ENCODE measurements at regions not wholly inside any gene's neighbourhood (a gene's known extent, or its start where the extent isn't known, plus 50 kb on each side); places are given as distances from the start of the nearest gene placed in this dataset.

GRCh38 chr9:30382271-30382670 is 2002.2 kb upstream of the ACO1 start:
- Mint-ChIP-seq H3K27ac (no peak overlapping the region), H3K27me3 (ENCODE audit: low read depth) (no peaks in the 10 kb centered on the region), H3K36me3 (ENCODE audit: low read depth) (no peaks in the 10 kb centered on the region), H3K9me3 (no peaks in the 10 kb centered on the region), H3K4me3 (no peak overlapping the region), H3K4me1 (no peaks in the 10 kb centered on the region)
- TF ChIP-seq CTCF (IDR thresholded peaks at IDR 0.05; ENCODE audit: unreplicated experiment in 3 of 3): no peak

GRCh38 chr9:30410273-30410672 is 1974.2 kb upstream of the ACO1 start:
- H3K4me3 Mint-ChIP-seq: no peak overlapping the region
- no peaks in the 10 kb centered on the region for H3K27me3 Mint-ChIP-seq (ENCODE audit: low read depth)
- peaks cover 16% of the 10 kb centered on the region for H3K9me3 Mint-ChIP-seq
- H3K27ac Mint-ChIP-seq: no peak overlapping the region
- TF ChIP-seq CTCF (IDR thresholded peaks at IDR 0.05; ENCODE audit: unreplicated experiment in 3 of 3): no peak
- no peaks in the 10 kb centered on the region for H3K36me3 Mint-ChIP-seq (ENCODE audit: low read depth)
- H3K4me1 Mint-ChIP-seq: no peaks in the 10 kb centered on the region

DNA sequence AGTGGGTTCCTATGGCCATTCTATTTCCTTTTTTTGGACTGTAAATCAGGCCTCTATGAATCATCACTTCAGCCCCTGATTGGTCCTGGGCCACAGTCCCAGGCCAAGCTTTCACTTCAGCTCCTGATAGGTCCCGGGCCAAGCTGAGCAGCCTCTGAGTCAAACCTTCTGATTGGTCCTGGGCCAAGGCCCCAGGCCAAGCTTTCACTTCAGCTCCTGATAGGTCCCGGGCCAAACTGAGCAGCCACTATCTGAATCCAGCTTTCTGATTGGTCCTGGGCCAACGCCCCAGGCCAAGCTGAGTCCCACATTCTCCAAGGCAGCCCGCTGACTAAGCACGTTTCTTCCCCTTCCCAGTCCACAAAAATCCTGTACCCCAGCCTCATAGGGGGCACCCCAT is 1972.9 kb upstream of the ACO1 start:
- Mint-ChIP-seq H3K4me1 (no peaks in the 10 kb centered on the region), H3K27ac (no peak overlapping the region), H3K4me3 (no peak overlapping the region), H3K27me3 (ENCODE audit: low read depth) (no peaks in the 10 kb centered on the region), H3K36me3 (ENCODE audit: low read depth) (no peaks in the 10 kb centered on the region), H3K9me3 (peaks cover 19% of the 10 kb centered on the region)
- no peak for TF ChIP-seq CTCF (IDR thresholded peaks at IDR 0.05; ENCODE audit: unreplicated experiment in 3 of 3)

- Mint-ChIP-seq H3K4me3 (no peak overlapping the region), H3K27ac (no peak overlapping the region), H3K9me3 (no peaks in the 10 kb centered on the region), H3K27me3 (ENCODE audit: low read depth) (no peaks in the 10 kb centered on the region), H3K4me1 (no peaks in the 10 kb centered on the region), H3K36me3 (ENCODE audit: low read depth) (no peaks in the 10 kb centered on the region)
- no peak for TF ChIP-seq CTCF (IDR thresholded peaks at IDR 0.05; ENCODE audit: unreplicated experiment in 3 of 3)
Observed at GRCh38 chr9:30459156-30459555, 1925.3 kb upstream of the ACO1 start.

- H3K4me1 Mint-ChIP-seq: no peaks in the 10 kb centered on the region
- TF ChIP-seq CTCF (IDR thresholded peaks at IDR 0.05; ENCODE audit: unreplicated experiment in 3 of 3): no peak
- H3K9me3 Mint-ChIP-seq: no peaks in the 10 kb centered on the region
- no peak overlapping the region for H3K27ac Mint-ChIP-seq
- no peaks in the 10 kb centered on the region for H3K27me3 Mint-ChIP-seq (ENCODE audit: low read depth)
- no peaks in the 10 kb centered on the region for H3K36me3 Mint-ChIP-seq (ENCODE audit: low read depth)
- no peak overlapping the region for H3K4me3 Mint-ChIP-seq
Observed at GRCh38 chr9:30476826-30477225, 1907.6 kb upstream of the ACO1 start.

- H3K9me3 Mint-ChIP-seq: no peaks in the 10 kb centered on the region
- H3K27ac Mint-ChIP-seq: no peak overlapping the region
- no peaks in the 10 kb centered on the region for H3K4me1 Mint-ChIP-seq
- H3K27me3 Mint-ChIP-seq (ENCODE audit: low read depth): no peaks in the 10 kb centered on the region
- H3K4me3 Mint-ChIP-seq: no peak overlapping the region
- no peak for TF ChIP-seq CTCF (IDR thresholded peaks at IDR 0.05; ENCODE audit: unreplicated experiment in 3 of 3)
- H3K36me3 Mint-ChIP-seq (ENCODE audit: low read depth): no peaks in the 10 kb centered on the region
Observed at GRCh38 chr9:30478684-30479083, 1905.8 kb upstream of the ACO1 start.
